GM12878 (cell line): ENCODE measurements at regions not wholly inside any gene's neighbourhood (a gene's known extent, or its start where the extent isn't known, plus 50 kb on each side); places are given as distances from the start of the nearest gene placed in this dataset.

Experiments used
- FOS ChIP-seq: IDR thresholded peaks from 3 replicates; pipeline ENCODE4 v1.6.1; 2011; ENCODE audit warnings: borderline replicate concordance; ENCODE audit not compliant: insufficient read length; ENCODE audit errors: extremely low read depth
- MTA2 ChIP-seq: fragments of 450-650 bp; IDR thresholded peaks from 2 replicates; pipeline ENCODE4 v1.6.1; 2016; ENCODE audit warnings: low read depth, mild to moderate bottlenecking, moderate library complexity
- NFIC ChIP-seq: IDR thresholded peaks from 2 replicates; pipeline ENCODE4 v1.6.1; 2012; ENCODE audit warnings: low read depth, mild to moderate bottlenecking, inconsistent platforms, low read length, moderate library complexity
- NR2C2 ChIP-seq: IDR thresholded peaks from 2 replicates; pipeline ENCODE4 v1.6.1; 2011; ENCODE audit warnings: borderline replicate concordance, low read depth; ENCODE audit not compliant: control insufficient read depth, insufficient read length
- PAX5 ChIP-seq: IDR thresholded peaks from 2 replicates; pipeline ENCODE4 v1.6.1; 2011; ENCODE audit warnings: low read depth, low read length, borderline replicate concordance
- TF ChIP-seq, protein P1 (sequence below): IDR thresholded peaks from 2 replicates; pipeline ENCODE4 v1.6.1; 2012; ENCODE audit warnings: low read length, inconsistent platforms
- TF ChIP-seq, protein P2 (sequence below): fragments of 450-650 bp; IDR thresholded peaks from 2 replicates; pipeline ENCODE4 v1.6.1; 2016; ENCODE audit warnings: mild to moderate bottlenecking, moderate library complexity, borderline replicate concordance

DNA sequence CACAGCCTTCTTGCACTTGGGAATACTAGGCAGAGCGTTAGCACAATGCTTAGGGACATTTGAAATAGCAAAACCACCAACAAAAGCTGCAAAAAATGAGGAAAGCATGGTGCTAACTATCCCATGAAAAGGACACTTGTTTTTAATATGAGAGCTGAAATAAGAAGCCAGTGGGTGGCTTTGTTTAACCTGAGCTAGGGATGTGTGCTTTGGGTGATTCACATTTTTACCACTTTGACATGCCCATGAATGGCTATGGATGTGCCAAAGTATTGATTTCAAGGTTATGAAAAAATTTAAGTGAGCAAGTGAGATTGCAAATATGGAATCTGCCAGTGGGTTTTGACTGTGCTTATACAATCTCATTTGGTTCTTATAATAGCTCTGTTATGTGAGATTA lies 67.3 kb downstream of the DMRT2 start (continued):
- TF ChIP-seq, protein P1, sequence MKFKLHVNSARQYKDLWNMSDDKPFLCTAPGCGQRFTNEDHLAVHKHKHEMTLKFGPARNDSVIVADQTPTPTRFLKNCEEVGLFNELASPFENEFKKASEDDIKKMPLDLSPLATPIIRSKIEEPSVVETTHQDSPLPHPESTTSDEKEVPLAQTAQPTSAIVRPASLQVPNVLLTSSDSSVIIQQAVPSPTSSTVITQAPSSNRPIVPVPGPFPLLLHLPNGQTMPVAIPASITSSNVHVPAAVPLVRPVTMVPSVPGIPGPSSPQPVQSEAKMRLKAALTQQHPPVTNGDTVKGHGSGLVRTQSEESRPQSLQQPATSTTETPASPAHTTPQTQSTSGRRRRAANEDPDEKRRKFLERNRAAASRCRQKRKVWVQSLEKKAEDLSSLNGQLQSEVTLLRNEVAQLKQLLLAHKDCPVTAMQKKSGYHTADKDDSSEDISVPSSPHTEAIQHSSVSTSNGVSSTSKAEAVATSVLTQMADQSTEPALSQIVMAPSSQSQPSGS: no peak
- no peak for TF ChIP-seq NR2C2
- no peak for TF ChIP-seq PAX5
- no peak for TF ChIP-seq MTA2
- TF ChIP-seq FOS: no peak
- TF ChIP-seq NFIC: no peak
- TF ChIP-seq, protein P2, sequence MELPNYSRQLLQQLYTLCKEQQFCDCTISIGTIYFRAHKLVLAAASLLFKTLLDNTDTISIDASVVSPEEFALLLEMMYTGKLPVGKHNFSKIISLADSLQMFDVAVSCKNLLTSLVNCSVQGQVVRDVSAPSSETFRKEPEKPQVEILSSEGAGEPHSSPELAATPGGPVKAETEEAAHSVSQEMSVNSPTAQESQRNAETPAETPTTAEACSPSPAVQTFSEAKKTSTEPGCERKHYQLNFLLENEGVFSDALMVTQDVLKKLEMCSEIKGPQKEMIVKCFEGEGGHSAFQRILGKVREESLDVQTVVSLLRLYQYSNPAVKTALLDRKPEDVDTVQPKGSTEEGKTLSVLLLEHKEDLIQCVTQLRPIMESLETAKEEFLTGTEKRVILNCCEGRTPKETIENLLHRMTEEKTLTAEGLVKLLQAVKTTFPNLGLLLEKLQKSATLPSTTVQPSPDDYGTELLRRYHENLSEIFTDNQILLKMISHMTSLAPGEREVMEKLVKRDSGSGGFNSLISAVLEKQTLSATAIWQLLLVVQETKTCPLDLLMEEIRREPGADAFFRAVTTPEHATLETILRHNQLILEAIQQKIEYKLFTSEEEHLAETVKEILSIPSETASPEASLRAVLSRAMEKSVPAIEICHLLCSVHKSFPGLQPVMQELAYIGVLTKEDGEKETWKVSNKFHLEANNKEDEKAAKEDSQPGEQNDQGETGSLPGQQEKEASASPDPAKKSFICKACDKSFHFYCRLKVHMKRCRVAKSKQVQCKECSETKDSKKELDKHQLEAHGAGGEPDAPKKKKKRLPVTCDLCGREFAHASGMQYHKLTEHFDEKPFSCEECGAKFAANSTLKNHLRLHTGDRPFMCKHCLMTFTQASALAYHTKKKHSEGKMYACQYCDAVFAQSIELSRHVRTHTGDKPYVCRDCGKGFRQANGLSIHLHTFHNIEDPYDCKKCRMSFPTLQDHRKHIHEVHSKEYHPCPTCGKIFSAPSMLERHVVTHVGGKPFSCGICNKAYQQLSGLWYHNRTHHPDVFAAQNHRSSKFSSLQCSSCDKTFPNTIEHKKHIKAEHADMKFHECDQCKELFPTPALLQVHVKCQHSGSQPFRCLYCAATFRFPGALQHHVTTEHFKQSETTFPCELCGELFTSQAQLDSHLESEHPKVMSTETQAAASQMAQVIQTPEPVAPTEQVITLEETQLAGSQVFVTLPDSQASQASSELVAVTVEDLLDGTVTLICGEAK: no peak
